Fibroblast of mammary gland (primary cell): ENCODE measurements at regions not wholly inside any gene's neighbourhood (a gene's known extent, or its start where the extent isn't known, plus 50 kb on each side); places are given as distances from the start of the nearest gene placed in this dataset.

ENCODE experiments used
- DNase-seq: peaks from one replicate; pipeline ENCODE4 v3.0.0-alpha.2; 2010; ENCODE audit warnings: low read depth
- H3K4me3 ChIP-seq: 2 replicates; pipeline ENCODE4 v1.5.1; 2011; ENCODE audit warnings: low read depth, mild to moderate bottlenecking, low read length, moderate library complexity; ENCODE audit not compliant: control insufficient read depth
- TF ChIP-seq, protein P1 (sequence below): conservative IDR thresholded peaks from 2 replicates; pipeline ENCODE4 v1.5.1; 2011; ENCODE audit warnings: low read depth, low read length, inconsistent platforms; ENCODE audit not compliant: control insufficient read depth, insufficient read depth

DNA sequence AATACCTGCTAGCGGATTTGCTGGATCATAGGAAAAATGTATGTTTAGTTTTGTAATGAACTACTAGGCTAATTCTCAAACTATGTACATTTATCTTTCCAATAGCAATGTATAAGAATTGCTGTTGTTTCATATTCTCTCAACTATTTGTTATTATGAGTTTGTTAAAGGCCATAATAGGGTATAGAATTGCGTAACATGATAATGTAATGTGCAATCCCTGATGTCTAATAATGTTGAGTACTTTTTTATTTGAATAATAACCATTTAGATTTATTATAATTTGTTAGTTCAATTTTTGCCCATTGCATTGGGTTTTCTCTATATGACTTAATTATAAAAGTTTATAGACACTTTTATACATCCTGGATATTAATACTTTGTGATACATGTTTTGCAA is 801.6 kb downstream of the LUZP2 start:
- TF ChIP-seq, protein P1, sequence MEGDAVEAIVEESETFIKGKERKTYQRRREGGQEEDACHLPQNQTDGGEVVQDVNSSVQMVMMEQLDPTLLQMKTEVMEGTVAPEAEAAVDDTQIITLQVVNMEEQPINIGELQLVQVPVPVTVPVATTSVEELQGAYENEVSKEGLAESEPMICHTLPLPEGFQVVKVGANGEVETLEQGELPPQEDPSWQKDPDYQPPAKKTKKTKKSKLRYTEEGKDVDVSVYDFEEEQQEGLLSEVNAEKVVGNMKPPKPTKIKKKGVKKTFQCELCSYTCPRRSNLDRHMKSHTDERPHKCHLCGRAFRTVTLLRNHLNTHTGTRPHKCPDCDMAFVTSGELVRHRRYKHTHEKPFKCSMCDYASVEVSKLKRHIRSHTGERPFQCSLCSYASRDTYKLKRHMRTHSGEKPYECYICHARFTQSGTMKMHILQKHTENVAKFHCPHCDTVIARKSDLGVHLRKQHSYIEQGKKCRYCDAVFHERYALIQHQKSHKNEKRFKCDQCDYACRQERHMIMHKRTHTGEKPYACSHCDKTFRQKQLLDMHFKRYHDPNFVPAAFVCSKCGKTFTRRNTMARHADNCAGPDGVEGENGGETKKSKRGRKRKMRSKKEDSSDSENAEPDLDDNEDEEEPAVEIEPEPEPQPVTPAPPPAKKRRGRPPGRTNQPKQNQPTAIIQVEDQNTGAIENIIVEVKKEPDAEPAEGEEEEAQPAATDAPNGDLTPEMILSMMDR: no peak
- DNase-seq: no peak
- H3K4me3 ChIP-seq: no peak overlapping the region

DNA sequence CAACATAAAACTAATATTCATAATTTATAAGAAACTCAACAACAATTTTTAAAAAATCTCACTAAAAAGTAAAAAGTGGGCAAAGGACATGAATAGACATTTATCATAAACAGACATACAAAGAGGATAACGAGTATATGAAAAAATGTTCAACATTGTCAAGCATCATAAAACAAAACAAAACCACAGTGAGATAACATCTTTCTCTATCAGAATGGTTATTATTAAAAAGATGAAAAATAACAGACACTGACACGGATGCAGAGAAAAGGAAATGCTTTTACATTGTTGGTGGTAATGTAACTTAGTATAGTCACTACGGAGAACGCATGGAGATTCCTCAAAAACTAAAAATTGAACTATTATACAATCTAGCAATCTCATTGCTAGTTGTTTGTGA is 813.0 kb downstream of the LUZP2 start:
- DNase-seq: no peak
- H3K4me3 ChIP-seq: no peak overlapping the region
- TF ChIP-seq, protein P1: no peak

DNA sequence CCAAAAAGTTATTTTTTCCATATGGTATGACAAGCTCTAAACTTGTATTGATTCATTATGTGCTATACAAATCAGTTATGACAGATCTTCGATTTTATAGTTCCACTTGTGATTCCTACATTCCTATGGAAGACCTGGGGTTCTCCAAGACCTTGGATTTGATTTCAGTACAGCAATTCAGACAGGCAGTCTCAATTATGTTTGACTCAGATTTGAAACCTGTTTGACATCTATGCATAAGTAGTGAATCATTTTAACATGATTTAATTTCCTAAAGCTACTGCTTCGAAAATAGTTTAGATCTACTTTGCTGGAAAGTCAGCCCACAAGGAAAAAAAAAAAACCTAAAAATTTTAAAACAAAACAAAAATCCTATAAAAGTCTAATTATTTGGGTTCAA is 820.4 kb downstream of the LUZP2 start:
- no peak for DNase-seq
- H3K4me3 ChIP-seq: no peak overlapping the region
- TF ChIP-seq, protein P1: no peak

DNA sequence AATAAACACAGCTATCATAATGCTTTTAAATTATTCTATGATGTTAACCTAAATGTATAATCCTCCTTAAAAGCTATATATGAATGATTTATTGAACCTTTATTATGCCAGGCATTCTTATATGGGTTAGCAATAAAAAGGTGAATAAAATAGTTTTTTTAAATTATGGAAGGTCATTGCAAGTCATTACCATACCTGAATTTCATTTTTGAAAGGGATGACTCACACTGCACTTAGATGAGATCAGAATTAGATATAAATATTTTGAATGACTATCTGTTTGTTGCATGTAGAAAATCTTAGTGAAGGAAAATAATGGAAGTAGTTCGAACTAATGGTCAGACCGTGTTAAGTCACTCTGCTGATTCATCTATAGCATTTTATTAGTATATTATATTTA is 822.3 kb downstream of the LUZP2 start:
- TF ChIP-seq, protein P1: no peak
- no peak overlapping the region for H3K4me3 ChIP-seq
- no peak for DNase-seq

DNA sequence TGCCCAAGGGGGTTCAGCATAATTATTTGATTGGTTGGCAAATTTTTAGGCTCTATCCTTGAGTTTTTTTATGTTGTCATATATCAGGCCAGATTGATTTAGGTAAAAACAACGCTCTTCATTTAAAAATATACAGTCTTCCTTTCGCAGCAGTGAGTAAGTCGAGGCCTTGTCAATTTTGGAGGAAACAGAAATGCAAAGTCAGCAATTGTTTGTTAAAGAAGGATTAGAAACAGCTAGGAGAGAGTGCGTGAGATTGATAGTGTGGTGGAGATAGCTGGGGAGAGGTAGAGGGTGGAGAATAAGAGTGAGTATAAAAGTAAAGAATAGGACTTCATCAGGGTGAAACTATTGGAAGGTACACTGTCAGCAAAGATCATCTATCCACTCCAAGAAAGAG is 830.8 kb downstream of the LUZP2 start:
- no peak overlapping the region for H3K4me3 ChIP-seq
- TF ChIP-seq, protein P1: no peak
- DNase-seq: no peak

DNA sequence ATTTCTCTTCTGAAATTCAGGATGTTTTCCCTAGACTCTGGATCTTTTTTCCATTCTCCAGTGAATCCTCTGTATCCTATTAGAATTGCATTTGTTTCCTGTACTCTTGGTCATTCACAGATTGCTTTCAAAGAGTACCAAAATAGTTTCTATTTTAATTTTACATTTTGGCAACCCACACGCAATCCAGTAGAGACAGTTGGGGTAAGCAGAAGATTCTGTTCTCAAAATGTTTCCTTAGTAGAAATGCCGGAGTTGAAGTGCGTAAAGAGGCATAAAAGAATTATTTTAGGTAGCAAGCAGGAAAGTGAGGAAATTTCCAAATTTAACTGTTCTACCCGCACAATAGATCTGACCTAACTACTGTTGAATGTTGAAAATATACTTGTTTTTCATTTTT is 842.4 kb downstream of the LUZP2 start:
- no peak for DNase-seq
- TF ChIP-seq, protein P1: no peak

DNA sequence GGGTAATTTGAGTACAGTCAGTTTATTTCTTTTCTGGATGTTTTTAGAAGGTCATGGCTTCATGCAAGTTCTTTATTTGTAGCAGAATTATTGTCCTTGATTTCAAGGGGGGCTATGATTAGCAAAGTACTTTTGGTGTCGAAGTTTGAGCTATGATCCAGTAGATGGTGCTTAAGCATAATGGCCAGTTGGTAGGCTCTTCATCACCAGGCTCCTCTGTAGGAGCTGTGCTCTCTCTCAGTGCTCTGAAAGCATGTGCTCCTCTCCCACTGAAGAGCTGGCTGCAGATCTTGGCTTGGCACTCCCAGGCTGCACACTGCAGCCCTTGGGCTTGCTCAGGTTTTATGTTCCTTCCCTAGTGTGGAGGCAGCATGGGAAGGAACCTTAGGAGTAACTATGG is 852.7 kb downstream of the LUZP2 start:
- H3K4me3 ChIP-seq: no peak overlapping the region
- TF ChIP-seq, protein P1: no peak
- no peak for DNase-seq

More for the DNA sequence above, 842.4 kb downstream of the LUZP2 start:
- H3K4me3 ChIP-seq: no peak overlapping the region
